Ishikawa (cell line): ENCODE measurements at regions not wholly inside any gene's neighbourhood (a gene's known extent, or its start where the extent isn't known, plus 50 kb on each side); places are given as distances from the start of the nearest gene placed in this dataset.

Experiments
- CEBPB ChIP-seq: IDR thresholded peaks from 2 replicates; pipeline ENCODE4 v1.6.1; 2012
- CREB1 ChIP-seq: IDR thresholded peaks from 2 replicates; pipeline ENCODE4 v1.6.1; 2012; ENCODE audit warnings: low read depth
- EGR1 ChIP-seq: IDR thresholded peaks from 2 replicates; pipeline ENCODE4 v1.6.1; 2012
- EP300 ChIP-seq: IDR thresholded peaks from 2 replicates; pipeline ENCODE4 v1.6.1; 2012; ENCODE audit warnings: borderline replicate concordance
- FOXM1 ChIP-seq: IDR thresholded peaks from 2 replicates; pipeline ENCODE4 v1.6.1; 2012; ENCODE audit warnings: low read depth, borderline replicate concordance
- NFIC ChIP-seq: IDR thresholded peaks from 2 replicates; pipeline ENCODE4 v1.6.1; 2012
- RAD21 ChIP-seq: IDR thresholded peaks from 2 replicates; pipeline ENCODE4 v1.6.1; 2012; ENCODE audit warnings: low read depth
- REST ChIP-seq: IDR thresholded peaks from 2 replicates; pipeline ENCODE4 v1.6.1; 2012; ENCODE audit warnings: low read depth, mild to moderate bottlenecking
- TAF1 ChIP-seq: IDR thresholded peaks from 2 replicates; pipeline ENCODE4 v1.6.1; 2012; ENCODE audit warnings: low read depth, mild to moderate bottlenecking
- TCF12 ChIP-seq: IDR thresholded peaks from 2 replicates; pipeline ENCODE4 v1.6.1; 2012; ENCODE audit warnings: low read depth
- TEAD4 ChIP-seq: IDR thresholded peaks from 2 replicates; pipeline ENCODE4 v1.6.1; 2012
- USF1 ChIP-seq: IDR thresholded peaks from 2 replicates; pipeline ENCODE4 v1.6.1; 2012
- YY1 ChIP-seq: IDR thresholded peaks from 2 replicates; pipeline ENCODE4 v1.6.1; 2012; ENCODE audit warnings: low read depth
- ZBTB7A ChIP-seq: IDR thresholded peaks from 2 replicates; pipeline ENCODE4 v1.6.1; 2012; ENCODE audit warnings: low read depth
- TF ChIP-seq, protein P1 (sequence below): IDR thresholded peaks from 2 replicates; pipeline ENCODE4 v1.6.1; 2012

GRCh38 chr2:12435430-12436222 is 281.1 kb upstream of the TRIB2 start:
- TF ChIP-seq RAD21 (no peak), TEAD4 (no peak), USF1 (no peak), CEBPB (no peak), REST (no peak), ZBTB7A (no peak), EGR1 (no peak), EP300 (no peak), TCF12 (no peak), TAF1 (no peak), FOXM1 (no peak), CREB1 (no peak), NFIC (no peak), YY1 (no peak)
- TF ChIP-seq, protein P1, sequence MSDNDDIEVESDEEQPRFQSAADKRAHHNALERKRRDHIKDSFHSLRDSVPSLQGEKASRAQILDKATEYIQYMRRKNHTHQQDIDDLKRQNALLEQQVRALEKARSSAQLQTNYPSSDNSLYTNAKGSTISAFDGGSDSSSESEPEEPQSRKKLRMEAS, result no peak

GRCh38 chr2:12436483-12436882 is 280.3 kb upstream of the TRIB2 start:
- TF ChIP-seq EGR1 (no peak), EP300 (no peak), FOXM1 (no peak), REST (no peak), YY1 (no peak), TEAD4 (no peak), TAF1 (no peak), CEBPB (no peak), ZBTB7A (no peak), CREB1 (no peak), NFIC (no peak), TCF12 (no peak)
- TF ChIP-seq, protein P1, result no peak

- TF ChIP-seq YY1 (no peak), CREB1 (no peak), EGR1 (no peak)
Observed at GRCh38 chr2:12436935-12437561, 279.7 kb upstream of the TRIB2 start.

- TF ChIP-seq, protein P1, result no peak
- TF ChIP-seq TCF12 (no peak), USF1 (no peak), EP300 (no peak), ZBTB7A (no peak), NFIC (no peak), EGR1 (no peak), FOXM1 (no peak)
Observed at GRCh38 chr2:12440731-12441130, 276.0 kb upstream of the TRIB2 start.

GRCh38 chr2:12441750-12442475 is 274.8 kb upstream of the TRIB2 start:
- TF ChIP-seq TEAD4 (no peak), YY1 (no peak), ZBTB7A (no peak), CEBPB (no peak), NFIC (no peak), EGR1 (no peak), TCF12 (no peak), REST (no peak), CREB1 (no peak), TAF1 (no peak), RAD21 (no peak), EP300 (no peak), FOXM1 (no peak), USF1 (no peak)
- TF ChIP-seq, protein P1, result no peak
